HEK293 (cell line): ENCODE measurements at regions not wholly inside any gene's neighbourhood (a gene's known extent, or its start where the extent isn't known, plus 50 kb on each side); places are given as distances from the start of the nearest gene placed in this dataset.

Source experiments
- CTCF ChIA-PET: fragments of 350-600 bp; formaldehyde crosslinking; extraction: SDS; loops from one replicate; lab custom pipeline; 2021; ENCODE audit warnings: antibody characterized with exemption; lab: Yijun Ruan, JAX
- POLR2A ChIA-PET: fragments of 300-600 bp; formaldehyde crosslinking; extraction: SDS; loops from one replicate; lab custom pipeline; 2020; ENCODE audit warnings: antibody characterized with exemption, inconsistent platforms; lab: Yijun Ruan, JAX
- H3K27ac ChIP-seq: fragments of 200-500 bp; sonication (Bioruptor generic); 2 replicates; pipeline ENCODE4 v1.5.1; 2014; ENCODE audit warnings: low read depth, low read length, control low read depth, inconsistent platforms; ENCODE audit errors: extremely low read depth
- H3K36me3 ChIP-seq, 2 experiments: fragments of 200-500 bp in 1 of 2; sonication (Bioruptor generic) in 1 of 2; 1 replicate in 1 of 2; 2 replicates in 1 of 2; pipeline ENCODE4 v1.5.1; 2014 to 2017; ENCODE audit warnings: inconsistent platforms in 2 of 2, low read length in 2 of 2; ENCODE audit not compliant: control insufficient read depth in 2 of 2, insufficient read depth in 1 of 2
- H3K4me1 ChIP-seq: fragments of 200-500 bp; sonication (Bioruptor generic); 2 replicates; pipeline ENCODE4 v1.5.1; 2014; ENCODE audit warnings: mild to moderate bottlenecking, low read length, inconsistent platforms; ENCODE audit not compliant: control insufficient read depth, insufficient read depth
- H3K4me3 ChIP-seq: 2 replicates; pipeline ENCODE4 v1.5.1; 2011; ENCODE audit warnings: low read depth, mild to moderate bottlenecking, control low read depth, low read length, moderate library complexity
- H3K9me3 ChIP-seq: fragments of 200-500 bp; sonication (Bioruptor generic); 2 replicates; pipeline ENCODE4 v1.5.1; 2014; ENCODE audit warnings: low read depth, low read length, inconsistent platforms; ENCODE audit not compliant: control insufficient read depth, insufficient read depth
- AEBP2 ChIP-seq: fragments of 450-650 bp; formaldehyde crosslinking; IDR thresholded peaks from 2 replicates; pipeline ENCODE4 v1.5.1; 2016; ENCODE audit warnings: missing biosample characterization, missing genetic modification characterization, borderline replicate concordance
- BCL6B ChIP-seq: fragments of 450-650 bp; formaldehyde crosslinking; IDR thresholded peaks from 2 replicates; pipeline ENCODE4 v1.5.1; 2017; ENCODE audit warnings: missing biosample characterization, missing genetic modification characterization
- CTCF ChIP-seq: fragments of 450-650 bp; formaldehyde crosslinking; IDR thresholded peaks from 2 replicates; pipeline ENCODE4 v1.5.1; 2016; ENCODE audit warnings: missing biosample characterization, missing genetic modification characterization
- KLF7 ChIP-seq: fragments of 450-650 bp; formaldehyde crosslinking; IDR thresholded peaks from 2 replicates; pipeline ENCODE4 v1.5.1; 2016; ENCODE audit warnings: missing biosample characterization, missing genetic modification characterization, borderline replicate concordance
- KLF9 ChIP-seq: fragments of 450-650 bp; formaldehyde crosslinking; IDR thresholded peaks from 2 replicates; pipeline ENCODE4 v1.5.1; 2016; ENCODE audit warnings: missing biosample characterization, missing genetic modification characterization, low read depth
- SCRT2 ChIP-seq: fragments of 450-650 bp; formaldehyde crosslinking; IDR thresholded peaks from 2 replicates; pipeline ENCODE4 v1.5.1; 2016; ENCODE audit warnings: missing biosample characterization, missing genetic modification characterization
- ZBTB48 ChIP-seq: fragments of 450-650 bp; formaldehyde crosslinking; IDR thresholded peaks from 2 replicates; pipeline ENCODE4 v1.5.1; 2016; ENCODE audit warnings: missing biosample characterization, missing genetic modification characterization
- ZBTB7A ChIP-seq: fragments of 450-650 bp; formaldehyde crosslinking; IDR thresholded peaks from 2 replicates; pipeline ENCODE4 v1.5.1; 2016; ENCODE audit warnings: low read depth, missing biosample characterization, missing genetic modification characterization
- ZNF132 ChIP-seq: fragments of 450-650 bp; formaldehyde crosslinking; IDR thresholded peaks from 2 replicates; pipeline ENCODE4 v1.5.1; 2017; ENCODE audit warnings: missing biosample characterization, missing genetic modification characterization, borderline replicate concordance
- ZNF174 ChIP-seq: fragments of 450-650 bp; formaldehyde crosslinking; IDR thresholded peaks from 2 replicates; pipeline ENCODE4 v1.5.0; 2017; ENCODE audit warnings: missing biosample characterization, mild to moderate bottlenecking, missing genetic modification characterization
- ZNF18 ChIP-seq: fragments of 450-650 bp; formaldehyde crosslinking; IDR thresholded peaks from 2 replicates; pipeline ENCODE4 v1.5.1; 2016; ENCODE audit warnings: missing biosample characterization, missing genetic modification characterization
- ZNF2 ChIP-seq: fragments of 450-650 bp; formaldehyde crosslinking; IDR thresholded peaks from 2 replicates; pipeline ENCODE4 v1.5.1; 2016; ENCODE audit warnings: missing biosample characterization, missing genetic modification characterization
- ZNF223 ChIP-seq: fragments of 450-650 bp; formaldehyde crosslinking; IDR thresholded peaks from 2 replicates; pipeline ENCODE4 v1.5.1; 2016; ENCODE audit warnings: missing biosample characterization, missing genetic modification characterization
- ZNF302 ChIP-seq: fragments of 450-650 bp; formaldehyde crosslinking; IDR thresholded peaks from 2 replicates; pipeline ENCODE4 v1.5.1; 2016; ENCODE audit warnings: missing biosample characterization, missing genetic modification characterization, low read depth
- ZNF311 ChIP-seq: fragments of 450-650 bp; formaldehyde crosslinking; IDR thresholded peaks from 2 replicates; pipeline ENCODE4 v1.5.1; 2017; ENCODE audit warnings: missing biosample characterization, missing genetic modification characterization, borderline replicate concordance
- ZNF37A ChIP-seq: fragments of 450-650 bp; IDR thresholded peaks from 2 replicates; pipeline ENCODE4 v1.5.1; 2018; ENCODE audit warnings: missing biosample characterization, missing genetic modification characterization
- ZNF391 ChIP-seq: fragments of 450-650 bp; formaldehyde crosslinking; IDR thresholded peaks from 2 replicates; pipeline ENCODE4 v1.5.1; 2016; ENCODE audit warnings: low read depth, missing biosample characterization, missing genetic modification characterization, borderline replicate concordance
- ZNF629 ChIP-seq: fragments of 450-650 bp; formaldehyde crosslinking; IDR thresholded peaks from 2 replicates; pipeline ENCODE4 v1.5.1; 2017; ENCODE audit warnings: missing biosample characterization, missing genetic modification characterization
- ZNF670 ChIP-seq: fragments of 450-650 bp; formaldehyde crosslinking; IDR thresholded peaks from 2 replicates; pipeline ENCODE4 v1.5.1; 2016; ENCODE audit warnings: missing biosample characterization, missing genetic modification characterization, low read depth
- ZNF677 ChIP-seq: fragments of 450-650 bp; IDR thresholded peaks from 2 replicates; pipeline ENCODE4 v1.5.0; 2018; ENCODE audit warnings: missing biosample characterization, mild to moderate bottlenecking, missing genetic modification characterization, moderate library complexity
- ZNF701 ChIP-seq: fragments of 450-650 bp; formaldehyde crosslinking; IDR thresholded peaks from 2 replicates; pipeline ENCODE4 v1.5.1; 2016; ENCODE audit warnings: missing biosample characterization, missing genetic modification characterization
- TF ChIP-seq, protein P1 (sequence below): fragments of 450-650 bp; formaldehyde crosslinking; IDR thresholded peaks from 2 replicates; pipeline ENCODE4 v1.5.1; 2016; ENCODE audit warnings: missing biosample characterization, missing genetic modification characterization
- TF ChIP-seq, protein P2 (sequence below): fragments of 450-650 bp; formaldehyde crosslinking; IDR thresholded peaks from 2 replicates; pipeline ENCODE4 v1.5.1; 2017; ENCODE audit warnings: missing biosample characterization, missing genetic modification characterization

DNA sequence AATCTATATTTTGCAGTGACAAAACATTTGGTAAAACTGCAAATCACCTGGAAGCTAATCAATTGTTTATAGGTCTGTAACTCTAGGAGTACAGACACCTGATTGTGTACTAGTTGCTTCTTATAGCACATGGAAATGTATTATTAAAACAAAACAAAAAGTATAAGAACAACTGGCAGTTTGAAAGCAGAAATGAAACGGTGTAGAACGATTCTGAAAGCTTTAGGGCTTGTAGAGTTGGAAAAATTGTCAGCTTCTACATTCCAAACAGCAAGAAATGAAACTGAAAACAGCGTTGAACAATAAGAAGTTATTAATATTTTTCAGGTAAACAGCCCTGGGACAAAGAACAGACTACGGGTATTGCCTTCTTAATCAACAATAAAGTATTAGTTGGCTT, 273.3 kb downstream of the OLFM3 start:
- no peak overlapping the region for H3K27ac ChIP-seq
- TF ChIP-seq ZNF670 (tag by site-specific recombination): no peak
- no peak for TF ChIP-seq ZNF311 (tag by site-specific recombination)
- no peak for TF ChIP-seq KLF7 (tag by site-specific recombination)
- TF ChIP-seq, protein P1, sequence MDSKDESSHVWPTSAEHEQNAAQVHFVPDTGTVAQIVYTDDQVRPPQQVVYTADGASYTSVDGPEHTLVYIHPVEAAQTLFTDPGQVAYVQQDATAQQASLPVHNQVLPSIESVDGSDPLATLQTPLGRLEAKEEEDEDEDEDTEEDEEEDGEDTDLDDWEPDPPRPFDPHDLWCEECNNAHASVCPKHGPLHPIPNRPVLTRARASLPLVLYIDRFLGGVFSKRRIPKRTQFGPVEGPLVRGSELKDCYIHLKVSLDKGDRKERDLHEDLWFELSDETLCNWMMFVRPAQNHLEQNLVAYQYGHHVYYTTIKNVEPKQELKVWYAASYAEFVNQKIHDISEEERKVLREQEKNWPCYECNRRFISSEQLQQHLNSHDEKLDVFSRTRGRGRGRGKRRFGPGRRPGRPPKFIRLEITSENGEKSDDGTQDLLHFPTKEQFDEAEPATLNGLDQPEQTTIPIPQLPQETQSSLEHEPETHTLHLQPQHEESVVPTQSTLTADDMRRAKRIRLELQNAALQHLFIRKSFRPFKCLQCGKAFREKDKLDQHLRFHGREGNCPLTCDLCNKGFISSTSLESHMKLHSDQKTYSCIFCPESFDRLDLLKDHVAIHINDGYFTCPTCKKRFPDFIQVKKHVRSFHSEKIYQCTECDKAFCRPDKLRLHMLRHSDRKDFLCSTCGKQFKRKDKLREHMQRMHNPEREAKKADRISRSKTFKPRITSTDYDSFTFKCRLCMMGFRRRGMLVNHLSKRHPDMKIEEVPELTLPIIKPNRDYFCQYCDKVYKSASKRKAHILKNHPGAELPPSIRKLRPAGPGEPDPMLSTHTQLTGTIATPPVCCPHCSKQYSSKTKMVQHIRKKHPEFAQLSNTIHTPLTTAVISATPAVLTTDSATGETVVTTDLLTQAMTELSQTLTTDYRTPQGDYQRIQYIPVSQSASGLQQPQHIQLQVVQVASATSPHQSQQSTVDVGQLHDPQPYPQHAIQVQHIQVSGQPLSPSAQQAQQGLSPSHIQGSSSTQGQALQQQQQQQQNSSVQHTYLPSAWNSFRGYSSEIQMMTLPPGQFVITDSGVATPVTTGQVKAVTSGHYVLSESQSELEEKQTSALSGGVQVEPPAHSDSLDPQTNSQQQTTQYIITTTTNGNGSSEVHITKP (tag by site-specific recombination): no peak
- no peak for TF ChIP-seq CTCF (tag by site-specific recombination)
- TF ChIP-seq ZNF37A (tag by site-specific recombination): no peak
- TF ChIP-seq AEBP2 (tag by site-specific recombination): no peak
- no peak for TF ChIP-seq ZNF677 (tag by site-specific recombination)
- TF ChIP-seq ZNF701 (tag by site-specific recombination): no peak
- ChIA-PET POLR2A (no interaction called here), CTCF (no interaction called here)
- H3K4me3 ChIP-seq: no peak overlapping the region
- no peaks in the 10 kb centered on the region for H3K36me3 ChIP-seq
- H3K4me1 ChIP-seq: no peaks in the 10 kb centered on the region
- no peaks in the 10 kb centered on the region for H3K9me3 ChIP-seq

GRCh38 chr1:101728029-101728428, 268.7 kb downstream of the OLFM3 start:
- H3K4me3 ChIP-seq: no peak overlapping the region
- H3K27ac ChIP-seq: no peak overlapping the region
- ChIA-PET CTCF (interaction anchor here (0.6 kb wide), 1 partner anchor 442 kb away, joined by 3 read pairs; no protein-coding TSS in a partner anchor), POLR2A (no interaction called here)
- no peaks in the 10 kb centered on the region for H3K36me3 ChIP-seq
- H3K9me3 ChIP-seq: no peaks in the 10 kb centered on the region
- H3K4me1 ChIP-seq: no peaks in the 10 kb centered on the region
- TF ChIP-seq ZNF629 (tag by site-specific recombination) (no peak), SCRT2 (tag by site-specific recombination) (no peak), ZNF223 (no peak), BCL6B (tag by site-specific recombination) (no peak), ZNF302 (no peak), ZNF2 (no peak), ZNF132 (tag by site-specific recombination) (no peak), KLF9 (tag by site-specific recombination) (no peak), ZBTB48 (tag by site-specific recombination) (no peak), ZBTB7A (no peak), ZNF670 (tag by site-specific recombination) (no peak), ZNF18 (tag by site-specific recombination) (no peak), ZNF391 (tag by site-specific recombination) (no peak), ZNF174 (tag by site-specific recombination) (no peak)
- TF ChIP-seq, protein P2, sequence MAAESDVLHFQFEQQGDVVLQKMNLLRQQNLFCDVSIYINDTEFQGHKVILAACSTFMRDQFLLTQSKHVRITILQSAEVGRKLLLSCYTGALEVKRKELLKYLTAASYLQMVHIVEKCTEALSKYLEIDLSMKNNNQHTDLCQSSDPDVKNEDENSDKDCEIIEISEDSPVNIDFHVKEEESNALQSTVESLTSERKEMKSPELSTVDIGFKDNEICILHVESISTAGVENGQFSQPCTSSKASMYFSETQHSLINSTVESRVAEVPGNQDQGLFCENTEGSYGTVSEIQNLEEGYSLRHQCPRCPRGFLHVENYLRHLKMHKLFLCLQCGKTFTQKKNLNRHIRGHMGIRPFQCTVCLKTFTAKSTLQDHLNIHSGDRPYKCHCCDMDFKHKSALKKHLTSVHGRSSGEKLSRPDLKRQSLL (tag by site-specific recombination): no peak
